NCI-H2171 (cell line): ENCODE measurements at regions not wholly inside any gene's neighbourhood (a gene's known extent, or its start where the extent isn't known, plus 50 kb on each side); places are given as distances from the start of the nearest gene placed in this dataset.

Experiments used
- DNase-seq: peaks from one replicate; lab custom pipeline; 2025; lab: John Stamatoyannopoulos, UW

DNA sequence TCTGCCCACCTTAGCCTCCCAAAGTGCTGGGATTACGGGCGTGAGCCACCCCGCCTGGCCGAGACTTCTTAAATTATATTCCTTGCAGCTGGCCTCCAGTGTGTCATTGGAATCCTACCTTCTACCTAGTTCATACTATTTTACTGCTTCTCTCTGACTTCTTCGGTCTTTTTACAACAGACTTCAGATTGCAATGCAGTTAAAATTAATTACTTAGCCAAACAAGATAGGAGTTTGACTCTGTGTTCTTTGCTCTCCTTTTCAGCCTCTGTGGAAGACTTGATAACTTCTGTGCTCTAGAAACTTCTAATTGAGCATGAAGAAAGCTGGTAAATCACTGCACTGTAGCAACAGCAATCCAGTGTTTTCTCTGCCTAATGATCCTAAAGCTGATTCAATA, 199.5 kb downstream of the GASK1B start:
- no peak for DNase-seq

GRCh38 chr4:157964463-157964862, 208.4 kb downstream of the GASK1B start:
- DNase-seq = no peak

DNA sequence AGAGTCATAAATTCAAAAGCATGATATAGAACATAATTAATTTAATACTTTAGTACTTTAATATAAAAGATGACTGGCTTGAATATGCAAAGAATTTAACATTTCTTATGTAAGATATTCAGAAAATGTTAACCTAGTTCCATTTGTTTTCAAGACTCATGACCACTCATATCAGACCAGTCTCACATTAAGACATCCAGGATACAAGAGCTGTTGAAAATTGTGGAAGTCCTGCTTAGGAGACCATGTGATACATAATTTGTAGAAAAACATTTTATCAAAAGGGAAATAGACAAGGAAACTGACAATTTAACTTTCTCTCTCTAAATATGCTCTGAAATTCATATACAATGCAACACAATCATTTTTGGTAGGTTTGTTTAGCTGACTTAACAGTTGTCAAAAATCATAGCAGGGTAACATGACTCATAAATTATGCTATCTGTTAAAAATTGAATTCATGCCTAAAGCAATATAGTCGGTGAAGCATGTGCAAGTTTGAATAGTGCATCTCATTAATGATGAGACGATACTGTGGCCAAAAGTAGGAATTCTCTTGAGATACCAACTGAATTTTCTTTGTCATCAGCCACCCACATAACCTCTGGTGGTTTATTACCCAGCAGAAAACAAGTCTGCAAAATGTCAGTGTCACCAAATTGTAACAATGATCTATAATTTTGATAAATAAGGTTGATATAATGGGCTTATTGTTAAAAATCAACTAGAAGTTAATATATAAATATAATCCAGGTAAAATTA, 211.4 kb downstream of the GASK1B start:
- no peak for DNase-seq

DNA sequence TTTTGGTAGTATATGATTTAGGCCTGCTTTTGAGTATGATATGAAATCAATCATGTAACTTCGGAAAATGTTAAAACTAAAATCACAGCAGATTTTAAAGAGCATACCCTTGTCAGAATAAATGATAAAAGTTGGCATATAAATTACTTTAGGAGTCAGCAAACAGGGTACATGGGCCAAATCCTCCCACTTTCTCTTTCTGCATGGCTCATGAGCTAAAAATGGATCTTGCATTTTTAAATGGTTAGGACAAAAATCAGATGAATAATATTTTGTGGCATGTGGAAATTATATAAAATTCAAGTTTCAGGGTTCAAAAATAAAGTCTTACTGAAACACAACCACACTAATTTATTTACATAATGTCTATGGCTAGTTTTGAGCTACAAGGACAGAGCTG, 214.9 kb downstream of the GASK1B start:
- no peak for DNase-seq

DNA sequence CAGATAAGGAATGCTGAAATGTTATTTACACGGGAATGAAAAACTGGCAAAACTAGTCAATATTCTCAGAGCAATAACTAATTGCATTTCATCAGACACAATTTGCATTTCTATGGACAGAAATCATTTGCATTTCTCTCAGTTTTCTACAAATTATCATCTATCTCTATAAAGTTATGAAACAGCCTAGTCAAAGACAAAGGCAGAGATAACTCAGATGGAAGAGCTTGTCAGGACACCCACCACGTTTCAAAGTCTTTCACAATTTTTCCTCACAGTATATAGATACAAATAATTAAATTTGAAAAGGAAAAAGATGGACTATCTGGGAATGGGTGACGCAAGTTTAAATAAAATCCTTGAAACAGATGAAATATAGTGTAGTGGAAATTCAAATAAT, 230.8 kb downstream of the GASK1B start:
- no peak for DNase-seq

- DNase-seq = no peak
Measured at GRCh38 chr4:157934151-157934550, 238.7 kb downstream of the GASK1B start.

DNA sequence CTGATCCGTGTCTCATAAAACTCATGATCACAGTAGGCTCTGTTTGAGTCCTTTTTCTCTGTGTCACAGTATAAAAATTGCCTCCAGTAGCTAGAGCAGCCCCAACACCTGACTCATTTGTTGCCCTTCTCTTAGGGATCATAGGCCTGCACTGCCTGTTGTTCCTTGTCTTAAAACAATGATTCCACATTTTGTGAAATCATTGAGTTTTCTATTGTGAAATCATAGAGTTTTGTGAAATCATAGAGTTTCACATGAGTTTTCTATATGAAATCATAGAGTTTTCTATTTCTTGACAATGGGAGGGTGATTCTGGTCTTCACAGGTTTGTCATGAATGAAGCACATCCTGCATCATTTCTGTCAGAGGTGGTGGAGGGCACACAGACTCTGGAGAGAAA, 239.9 kb downstream of the GASK1B start:
- no peak for DNase-seq

DNA sequence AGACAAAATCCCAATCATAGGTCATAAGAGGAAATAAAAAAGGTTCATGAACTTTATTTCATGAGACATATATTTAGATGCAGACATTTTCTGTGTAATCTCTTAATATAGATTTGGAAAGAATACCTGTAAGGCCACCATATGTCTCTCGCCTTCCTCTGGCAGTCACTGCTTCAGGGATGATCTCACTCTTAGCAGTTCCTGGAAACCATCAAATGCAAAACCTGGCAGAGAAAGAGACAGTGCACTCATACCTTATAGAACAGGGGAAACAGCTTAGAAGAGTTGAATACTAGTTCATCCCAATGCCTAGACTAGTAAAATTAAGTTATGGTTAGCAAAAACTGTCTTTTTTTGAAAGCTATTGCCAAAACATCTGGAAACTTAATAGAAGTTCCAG, 243.3 kb downstream of the GASK1B start:
- DNase-seq = no peak

DNA sequence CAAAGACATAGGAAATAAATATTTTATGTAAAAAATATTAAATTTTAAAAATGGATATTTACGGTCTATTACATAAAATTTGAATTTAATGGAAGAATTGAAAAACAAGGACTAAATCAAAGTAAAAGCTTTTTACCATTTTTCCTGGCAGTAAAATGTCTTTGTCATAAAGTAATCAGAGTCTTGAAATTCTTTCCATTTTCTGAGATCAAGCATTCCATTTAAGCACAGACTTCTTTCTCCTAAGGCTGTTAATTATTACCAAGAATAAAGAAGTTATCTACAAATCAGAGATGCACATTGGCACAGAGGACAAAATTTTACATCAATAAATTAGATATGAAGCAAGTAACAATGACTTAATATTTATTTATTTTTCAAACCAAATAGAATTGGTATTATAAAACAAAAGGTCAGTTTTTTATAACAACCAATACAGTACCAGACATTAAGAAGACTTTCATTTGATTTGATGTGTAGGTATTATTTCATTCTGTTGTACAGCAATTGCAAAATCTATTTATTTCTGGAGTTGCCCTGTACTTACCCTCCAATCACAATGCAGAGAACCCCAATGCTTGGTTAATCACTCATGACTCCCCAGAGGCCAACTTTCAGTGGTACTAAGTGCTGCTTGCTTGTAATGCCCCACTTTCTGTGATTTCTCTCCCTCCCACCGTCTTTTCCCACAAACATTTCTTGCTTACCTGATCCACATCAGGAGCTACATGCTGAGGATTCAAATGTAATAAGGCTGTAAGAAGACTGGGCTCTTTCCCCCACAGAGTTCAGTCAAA, 254.6 kb downstream of the GASK1B start:
- no peak for DNase-seq

GRCh38 chr4:157912212-157912611, 260.6 kb downstream of the GASK1B start:
- no peak for DNase-seq

DNA sequence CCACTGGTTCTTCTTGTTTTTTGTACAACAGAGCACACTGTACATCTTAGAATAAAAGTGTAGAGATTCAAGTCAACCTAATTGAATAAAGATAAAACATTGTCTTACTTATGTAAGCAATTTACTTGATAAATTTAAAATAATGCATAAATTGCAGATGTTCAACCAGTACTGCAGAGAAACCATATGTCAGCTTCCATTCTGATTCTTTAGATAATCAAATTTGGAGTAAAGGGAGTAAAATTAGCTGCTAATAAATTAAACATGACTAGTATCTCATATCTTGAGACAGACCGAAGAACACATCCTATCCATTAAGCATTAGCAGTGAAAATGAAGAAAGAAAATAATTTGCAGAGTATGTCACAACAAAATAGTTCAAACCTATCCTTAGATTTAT, 261.2 kb downstream of the GASK1B start:
- no peak for DNase-seq

DNA sequence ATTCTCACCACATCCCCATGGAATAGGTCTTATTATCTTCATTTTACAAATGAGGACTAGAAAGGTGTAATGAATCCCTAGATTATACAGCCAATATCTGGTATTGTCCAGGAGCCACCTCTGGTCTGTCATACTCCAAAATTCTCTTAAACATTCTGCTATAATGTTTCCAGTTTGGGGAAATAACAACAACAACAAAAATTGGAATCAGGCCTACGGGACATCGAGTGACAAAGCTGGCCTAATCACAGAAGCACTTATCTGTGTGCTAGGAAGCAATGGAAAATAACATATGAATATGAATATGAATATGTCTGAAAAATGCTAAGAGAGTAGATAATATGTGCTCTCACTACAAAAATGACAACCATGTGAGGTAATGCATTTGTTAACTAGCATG, 264.1 kb downstream of the GASK1B start:
- no peak for DNase-seq

GRCh38 chr4:157908031-157908430, 264.8 kb downstream of the GASK1B start:
- no peak for DNase-seq

GRCh38 chr4:157907226-157907946, 265.4 kb downstream of the GASK1B start:
- DNase-seq = no peak

DNA sequence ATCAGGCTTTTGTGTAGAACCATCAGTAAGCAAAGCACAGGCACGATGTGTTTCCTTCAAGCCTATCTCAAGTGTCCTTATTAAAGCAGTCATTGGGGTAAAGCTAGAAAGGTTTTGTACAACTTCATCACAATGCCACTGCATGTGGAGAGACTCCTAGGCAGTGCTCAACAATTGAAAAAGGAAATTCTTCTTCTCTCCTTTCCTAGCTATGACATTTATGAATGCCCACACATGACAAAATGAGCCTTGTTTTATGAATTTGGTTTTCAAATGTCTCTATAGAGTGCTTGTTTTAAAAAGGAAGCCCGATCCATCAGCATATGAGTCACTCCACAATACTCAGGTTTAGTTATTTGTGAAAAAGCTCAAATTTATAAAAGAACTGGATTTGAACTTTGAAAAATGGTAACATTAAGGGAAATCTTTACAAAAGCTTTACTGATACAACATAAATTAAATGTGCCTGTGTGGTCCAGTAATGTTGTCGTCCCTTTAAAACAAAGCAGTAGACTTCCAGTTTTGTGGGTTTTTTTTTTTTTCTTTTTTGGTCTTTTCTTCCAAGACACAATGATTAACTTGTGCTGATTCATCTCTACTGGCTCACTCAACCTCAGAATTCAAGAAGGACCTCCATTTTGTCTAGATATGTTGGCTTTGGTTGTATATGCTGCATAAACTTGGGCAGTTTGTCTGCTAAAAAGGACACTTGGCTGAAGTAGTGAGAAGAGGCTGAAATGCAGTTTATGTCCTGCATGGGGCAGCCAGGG, 273.8 kb downstream of the GASK1B start:
- DNase-seq = no peak

GRCh38 chr4:157897855-157898370, 274.9 kb downstream of the GASK1B start:
- DNase-seq = no peak

DNA sequence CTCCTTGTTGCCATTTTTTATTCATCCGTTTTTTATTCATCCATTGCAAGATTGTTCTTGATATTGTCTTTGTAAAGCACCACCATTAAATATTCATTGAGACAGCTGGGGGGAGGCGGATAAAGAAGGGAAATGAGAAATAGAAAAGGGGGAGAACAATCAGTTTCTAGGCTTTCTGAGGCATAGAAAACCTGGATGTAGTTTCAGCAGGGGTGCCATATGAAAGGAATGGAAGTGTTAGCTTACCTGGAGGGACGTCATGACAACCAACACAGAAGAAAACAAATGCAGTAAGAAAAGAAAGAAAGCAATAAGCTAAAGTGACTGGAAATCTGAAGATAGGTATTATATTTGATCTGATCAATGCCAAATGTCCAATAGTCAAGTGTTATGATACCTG, 276.1 kb downstream of the GASK1B start:
- no peak for DNase-seq

- peak; percentile 48 for DNase-seq
Measured at GRCh38 chr4:157895205-157895604, 277.6 kb downstream of the GASK1B start.

GRCh38 chr4:157889788-157890187, 283.0 kb downstream of the GASK1B start:
- DNase-seq = no peak

DNA sequence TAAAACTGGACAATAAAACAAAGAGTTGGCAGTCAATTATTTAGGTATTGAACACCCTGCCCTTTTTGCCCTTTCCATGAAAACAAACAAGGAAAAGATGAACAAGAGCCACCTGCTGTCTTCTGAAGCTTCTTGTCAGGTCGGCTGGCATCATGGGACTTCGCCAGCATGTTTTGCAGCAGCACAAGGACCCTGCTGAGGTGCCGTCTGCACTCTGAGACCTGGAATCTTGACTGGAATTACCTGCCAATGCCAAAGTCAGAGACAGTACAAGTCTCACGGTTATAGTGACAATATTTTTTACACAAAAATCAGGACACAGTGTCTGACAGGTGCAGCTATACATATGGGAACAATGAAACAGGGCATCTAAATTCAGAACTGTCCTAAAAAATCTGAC, 284.5 kb downstream of the GASK1B start:
- peak; percentile 5 for DNase-seq

DNA sequence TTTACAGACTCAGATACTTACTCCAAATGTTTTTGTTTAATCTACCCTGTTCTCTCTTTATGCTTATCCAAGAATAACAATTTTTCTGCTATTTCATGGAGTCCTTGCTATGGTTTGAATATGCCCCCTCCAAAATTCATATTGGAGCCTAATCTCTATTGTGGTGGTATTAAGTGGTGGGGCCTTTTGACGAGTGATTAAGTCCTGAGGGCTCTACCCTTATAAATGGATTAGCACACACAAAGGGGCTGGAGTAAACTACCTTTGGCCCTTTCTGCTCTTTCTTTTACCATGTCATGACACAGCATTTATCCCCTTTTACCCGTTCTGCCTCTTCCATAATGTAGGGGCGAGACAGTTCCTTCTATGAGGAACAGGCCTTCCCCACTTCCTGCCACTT, 285.5 kb downstream of the GASK1B start:
- DNase-seq = no peak

GRCh38 chr4:157886645-157887044, 286.2 kb downstream of the GASK1B start:
- DNase-seq = no peak
